Psoas muscle (tissue), 7 donors: ENCODE measurements at regions not wholly inside any gene's neighbourhood (a gene's known extent, or its start where the extent isn't known, plus 50 kb on each side); places are given as distances from the start of the nearest gene placed in this dataset.
A peak's percentile ranks its signal among the peaks of the same experiment; 100 is the strongest.

ENCODE experiments used
- ATAC-seq, 4 donors: fragments of 200-7000 bp; cut with Tn5 transposase; one replicate each; pipeline ENCODE4 v1.9.1; 2020; ENCODE audit warnings: moderate library complexity in 3 of 4, mild to moderate bottlenecking in 2 of 4
- DNase-seq, 2 donors: peaks; one replicate each; pipeline ENCODE4 v3.0.0-alpha.2; 2020
- H3K27ac ChIP-seq: fragments of 200-600 bp; one replicate; pipeline ENCODE4 v1.8.0; 2022
- H3K27me3 ChIP-seq, 3 donors: fragments of 200-600 bp in 1 of 3; one replicate each; pipeline versions ENCODE4 v1.6.1 to v1.8.0; 2013 to 2022; ENCODE audit warnings: low read length in 2 of 3, mild to moderate bottlenecking in 2 of 3, moderate library complexity in 1 of 3; ENCODE audit not compliant: insufficient read depth in 3 of 3
- H3K36me3 ChIP-seq, 2 donors: fragments of 200-600 bp in 1 of 2; one replicate each; pipeline versions ENCODE4 v1.6.1 to v1.8.0; 2013 to 2022; ENCODE audit warnings: low read depth in 1 of 2, mild to moderate bottlenecking in 1 of 2, moderate library complexity in 1 of 2; ENCODE audit not compliant: insufficient read depth in 1 of 2
- H3K4me1 ChIP-seq: fragments of 200-600 bp; one replicate; pipeline ENCODE4 v1.8.0; 2022
- H3K4me3 ChIP-seq: fragments of 200-600 bp; one replicate; pipeline ENCODE4 v1.8.0; 2022; ENCODE audit warnings: mild to moderate bottlenecking
- H3K9me3 ChIP-seq: fragments of 200-600 bp; one replicate; pipeline ENCODE4 v1.8.0; 2022
- CTCF ChIP-seq: fragments of 200-600 bp; IDR thresholded peaks from one replicate; pipeline ENCODE4 v1.8.0; 2022; ENCODE audit warnings: antibody characterized with exemption
- WGBS, 3 donors: extraction: QIAGEN DNeasy Blood & Tissue Kit; methylation state at CpG; one replicate each; pipeline versions ENCODE4 v1.1.6 to v1.1.7; 2013; 5-methylcytosine and 5-hydroxymethylcytosine counted together
- intact Hi-C, 2 donors: fragments of 100-400 bp; cut with DNase I; formaldehyde crosslinking; loops; one replicate each; pipeline versions ENCODE4 v1.11.0 to v1.14.2; 2022
- donor health status: healthy with polysubstance abuse.
- donor health status: DM: no; HTN: no; CAD: no; lungs with moderate emphysema.
- donor health status: Bipolar disorder and iron deficiency.
- donor health status: healthy.
- donor health status: DM: yes; HTN: yes; CAD: no.
- donor health status: DM: no; HTN: no; CAD: no.
- donor health status: DM: yes; HTN: yes; CAD: no.

GRCh38 chrX:40151211-40152172, 53.7 kb upstream of the BCOR start:
- Histone ChIP-seq H3K27ac (peak overlapping the region; percentile 74), H3K4me1 (peaks cover 17% of the 10 kb centered on the region), H3K36me3 (no peaks in the 10 kb centered on the region), H3K27me3 (peaks cover 0 to 76% (median 0%) of the 10 kb centered on the region in 3 donors), H3K4me3 (peak overlapping the region; percentile 59), H3K9me3 (no peaks in the 10 kb centered on the region)
- peak; percentile 37 to 63 (median 60) for ATAC-seq
- intact Hi-C loops: loop anchor here (2.0 to 10.0 kb wide), 4 partner anchors 55 to 247 kb away; partner anchors contain the start of gene BCOR (in 1 of the 2)
- DNase-seq: peak; percentile 51 to 77
- TF ChIP-seq CTCF: no peak
- 16 to 44% (median 35%) methylated on average over 26 to 60 of the region's 60 CpGs for WGBS, 3 donors

GRCh38 chrX:40150503-40150902, 52.7 kb upstream of the BCOR start:
- H3K27me3 ChIP-seq: peaks cover 0 to 83% (median 0%) of the 10 kb centered on the region in 3 donors
- H3K4me3 ChIP-seq: no peak overlapping the region
- no peaks in the 10 kb centered on the region for H3K36me3 ChIP-seq
- DNase-seq (no peak), ATAC-seq (no peak)
- H3K27ac ChIP-seq: no peak overlapping the region
- intact Hi-C loops: loop anchor here (5.0 to 10.0 kb wide), 3 partner anchors 58 to 246 kb away; no protein-coding TSS in a partner anchor
- WGBS, 3 donors: 55 to 77% (median 73%) methylated on average over 6 of the region's 6 CpGs
- no peaks in the 10 kb centered on the region for H3K9me3 ChIP-seq
- TF ChIP-seq CTCF: no peak
- H3K4me1 ChIP-seq: peaks cover 19% of the 10 kb centered on the region

DNA sequence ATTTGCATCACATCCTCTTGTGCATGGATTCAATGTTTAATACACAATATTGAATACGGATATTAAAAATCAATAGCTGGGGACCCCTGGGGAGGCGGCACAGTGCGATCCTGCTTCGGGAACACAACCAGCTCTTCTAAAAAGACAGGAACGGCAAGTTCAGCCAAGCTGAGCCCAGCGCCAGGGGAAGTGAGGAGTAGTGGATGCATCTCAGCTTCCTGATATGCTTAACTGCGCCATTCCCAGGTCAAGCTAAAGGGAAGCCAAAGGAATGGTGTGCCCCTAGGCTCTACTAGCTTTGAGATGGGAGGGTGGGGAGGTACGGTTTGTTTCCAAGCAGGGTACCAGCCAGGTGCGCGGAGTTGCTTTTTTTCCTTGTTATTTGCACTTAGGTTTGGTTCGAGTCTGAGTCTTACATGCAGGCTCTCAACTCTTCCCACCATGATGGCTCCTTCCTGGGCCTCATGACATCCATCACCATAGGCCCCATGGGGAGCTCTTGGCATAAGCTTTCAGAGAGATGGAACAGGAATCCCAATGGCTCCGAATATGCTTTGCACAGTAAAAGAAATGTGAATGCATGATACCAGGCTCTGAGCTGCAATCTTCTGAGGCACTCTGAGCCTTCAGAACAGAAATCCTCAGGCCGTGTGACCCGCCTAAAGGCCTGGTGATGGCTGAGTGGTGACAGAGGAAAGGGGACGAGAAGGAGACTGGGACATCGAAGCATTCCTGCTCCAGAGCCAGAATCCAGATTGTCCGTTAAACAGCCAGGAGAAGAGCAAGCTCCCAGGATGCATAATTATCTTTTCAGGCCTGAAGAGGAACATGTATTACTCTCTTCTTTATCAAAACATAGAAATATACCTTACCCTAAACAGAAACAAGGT, 51.8 kb upstream of the BCOR start:
- Histone ChIP-seq H3K4me1 (peaks cover 19% of the 10 kb centered on the region), H3K27me3 (peaks cover 0 to 82% (median 0%) of the 10 kb centered on the region in 3 donors), H3K4me3 (no peak overlapping the region), H3K36me3 (no peaks in the 10 kb centered on the region), H3K9me3 (no peaks in the 10 kb centered on the region), H3K27ac (no peak overlapping the region)
- DNase-seq (no peak), ATAC-seq (no peak)
- TF ChIP-seq CTCF: no peak
- 42 to 76% (median 76%) methylated on average over 17 of the region's 17 CpGs for WGBS, 3 donors
- intact Hi-C loops: loop anchor here (5.0 to 10.0 kb wide), 4 partner anchors 37 to 245 kb away; no protein-coding TSS in a partner anchor

- no peak for TF ChIP-seq CTCF
- no peak overlapping the region for H3K27ac ChIP-seq
- intact Hi-C loops: loop anchor here in 1 of 2 donors (5.0 kb wide), 1 partner anchor 36 kb away; no protein-coding TSS in a partner anchor
- H3K4me3 ChIP-seq: no peak overlapping the region
- ATAC-seq: no peak
- no peaks in the 10 kb centered on the region for H3K9me3 ChIP-seq
- DNase-seq: no peak
- WGBS, 3 donors: 42 to 70% (median 62%) methylated on average over 18 to 24 of the region's 24 CpGs
- peaks cover 19% of the 10 kb centered on the region for H3K4me1 ChIP-seq
- H3K27me3 ChIP-seq: peaks cover 0 to 77% (median 0%) of the 10 kb centered on the region in 3 donors
- H3K36me3 ChIP-seq: no peaks in the 10 kb centered on the region
Observed at GRCh38 chrX:40148385-40149285, 50.9 kb upstream of the BCOR start.
